WTC11 (cell line): ENCODE measurements at regions not wholly inside any gene's neighbourhood (a gene's known extent, or its start where the extent isn't known, plus 50 kb on each side); places are given as distances from the start of the nearest gene placed in this dataset.

Experiments used
- ATAC-seq: fragments of 200-7000 bp; cut with Tn5 transposase; 2 replicates; pipeline ENCODE4 v1.10.0; 2021; ENCODE audit warnings: mild to moderate bottlenecking, moderate library complexity
- CTCF ChIA-PET: fragments of 300-600 bp; sonication (Branson Sonifier 250); formaldehyde crosslinking; loops from one replicate; lab custom pipeline; 2021; ENCODE audit warnings: antibody characterized with exemption; lab: Charles Lee
- POLR2A ChIA-PET: fragments of 350-600 bp; sonication (Branson Sonifier 250); formaldehyde crosslinking; loops from one replicate; lab custom pipeline; 2021; ENCODE audit warnings: antibody characterized with exemption; lab: Charles Lee
- DNase-seq: peaks from one replicate; pipeline ENCODE4 v3.0.0; 2021; ENCODE audit warnings: low spot score
- H3K27ac Mint-ChIP-seq: 2 replicates; pipeline ENCODE4 v1.8.0; 2021; ENCODE audit warnings: mixed read lengths
- H3K27me3 Mint-ChIP-seq: 2 replicates; pipeline ENCODE4 v1.8.0; 2021; ENCODE audit warnings: low read depth, mild to moderate bottlenecking, moderate library complexity, mixed read lengths
- H3K36me3 Mint-ChIP-seq: 2 replicates; pipeline ENCODE4 v1.8.0; 2021; ENCODE audit warnings: mixed read lengths
- H3K4me1 Mint-ChIP-seq: 2 replicates; pipeline ENCODE4 v1.8.0; 2022; ENCODE audit warnings: mixed read lengths
- H3K4me3 Mint-ChIP-seq: 2 replicates; pipeline ENCODE4 v1.8.0; 2021; ENCODE audit warnings: mild to moderate bottlenecking, moderate library complexity, mixed read lengths
- H3K9me3 Mint-ChIP-seq: 2 replicates; pipeline ENCODE4 v1.8.0; 2021; ENCODE audit warnings: mixed read lengths
- AR ChIP-seq: fragments of 250-450 bp; sonication (Bioruptor Pico); IDR thresholded peaks from 2 replicates; pipeline ENCODE4 v1.9.0; 2021; ENCODE audit warnings: mild to moderate bottlenecking
- ATF6 ChIP-seq: sonication (generic); formaldehyde crosslinking; IDR thresholded peaks from 2 replicates; pipeline ENCODE4 v1.8.1; 2023; ENCODE audit warnings: mild to moderate bottlenecking, missing genetic modification reagents
- GRHL2 ChIP-seq: fragments of 250-450 bp; sonication (Bioruptor Pico); IDR thresholded peaks from 2 replicates; pipeline ENCODE4 v1.8.0; 2022; ENCODE audit warnings: mild to moderate bottlenecking, moderate library complexity; ENCODE audit not compliant: insufficient replicate concordance, severe bottlenecking
- IRF2 ChIP-seq: sonication (generic); formaldehyde crosslinking; IDR thresholded peaks from 2 replicates; pipeline ENCODE4 v1.8.0; 2022; ENCODE audit warnings: low read depth, missing genetic modification reagents, borderline replicate concordance
- JUN ChIP-seq: sonication (generic); formaldehyde crosslinking; IDR thresholded peaks from 2 replicates; pipeline ENCODE4 v1.8.0; 2023; ENCODE audit warnings: mild to moderate bottlenecking, missing genetic modification reagents
- MAX ChIP-seq: sonication (generic); formaldehyde crosslinking; IDR thresholded peaks from 2 replicates; pipeline ENCODE4 v1.8.0; 2022; ENCODE audit warnings: mild to moderate bottlenecking, missing genetic modification reagents
- OVOL2 ChIP-seq: fragments of 250-450 bp; sonication (Bioruptor Pico); IDR thresholded peaks from 2 replicates; pipeline ENCODE4 v1.9.0; 2021; ENCODE audit warnings: mild to moderate bottlenecking, borderline replicate concordance
- RELA ChIP-seq: sonication (generic); formaldehyde crosslinking; IDR thresholded peaks from 2 replicates; pipeline ENCODE4 v1.8.1; 2022; ENCODE audit warnings: missing genetic modification reagents, mild to moderate bottlenecking, borderline replicate concordance
- RORB ChIP-seq: fragments of 250-450 bp; sonication (Bioruptor Pico); IDR thresholded peaks from 2 replicates; pipeline ENCODE4 v1.9.0; 2021; ENCODE audit warnings: mild to moderate bottlenecking
- SMAD3 ChIP-seq: sonication (generic); formaldehyde crosslinking; IDR thresholded peaks from 2 replicates; pipeline ENCODE4 v1.8.0; 2022; ENCODE audit warnings: missing genetic modification reagents, mild to moderate bottlenecking, borderline replicate concordance
- SMAD4 ChIP-seq: sonication (generic); formaldehyde crosslinking; IDR thresholded peaks from 2 replicates; pipeline ENCODE4 v1.8.0; 2022; ENCODE audit warnings: mild to moderate bottlenecking, missing genetic modification reagents
- SP1 ChIP-seq: sonication (generic); formaldehyde crosslinking; conservative IDR thresholded peaks from 2 replicates; pipeline ENCODE4 v1.8.1; 2022; ENCODE audit warnings: missing genetic modification reagents
- STAT6 ChIP-seq: sonication (generic); formaldehyde crosslinking; conservative IDR thresholded peaks from 2 replicates; pipeline ENCODE4 v1.8.1; 2023; ENCODE audit warnings: mild to moderate bottlenecking, low read depth, missing genetic modification reagents, moderate library complexity
- TEAD4 ChIP-seq: sonication (generic); formaldehyde crosslinking; IDR thresholded peaks from 2 replicates; pipeline ENCODE4 v1.8.0; 2022; ENCODE audit warnings: mild to moderate bottlenecking, missing genetic modification reagents
- ZNF121 ChIP-seq: sonication (generic); formaldehyde crosslinking; IDR thresholded peaks from 2 replicates; pipeline ENCODE4 v1.8.0; 2023; ENCODE audit warnings: missing genetic modification reagents
- ZNF219 ChIP-seq: sonication (generic); formaldehyde crosslinking; IDR thresholded peaks from 2 replicates; pipeline ENCODE4 v1.8.0; 2023; ENCODE audit warnings: missing genetic modification reagents, mild to moderate bottlenecking, borderline replicate concordance
- ZNF423 ChIP-seq: fragments of 250-450 bp; sonication (Bioruptor Pico); IDR thresholded peaks from 2 replicates; pipeline ENCODE4 v2.1.2; 2022; ENCODE audit warnings: mild to moderate bottlenecking, moderate library complexity
- TF ChIP-seq, protein P1 (sequence below): sonication (generic); formaldehyde crosslinking; IDR thresholded peaks from 2 replicates; pipeline ENCODE4 v1.8.0; 2023; ENCODE audit warnings: missing genetic modification reagents
- TF ChIP-seq, protein P2 (sequence below): fragments of 250-450 bp; sonication (Bioruptor Pico); IDR thresholded peaks from 2 replicates; pipeline ENCODE4 v1.9.0; 2021; ENCODE audit warnings: mild to moderate bottlenecking, borderline replicate concordance

GRCh38 chr1:18020021-18020817 lies 87.4 kb upstream of the IGSF21 start:
- TF ChIP-seq IRF2 (CRISPR knock-in tag) (no peak), ZNF121 (no peak), MAX (CRISPR knock-in tag) (no peak), JUN (CRISPR knock-in tag) (no peak), ZNF219 (no peak), SP1 (CRISPR knock-in tag) (no peak), ZNF423 (CRISPR knock-in tag) (no peak)
- TF ChIP-seq, all 79 proteins: peak for 0
- Mint-ChIP-seq H3K27ac (no peak overlapping the region), H3K36me3 (no peaks in the 10 kb centered on the region), H3K4me3 (no peak overlapping the region), H3K4me1 (no peaks in the 10 kb centered on the region), H3K27me3 (peaks cover 52% of the 10 kb centered on the region), H3K9me3 (no peaks in the 10 kb centered on the region)
- ATAC-seq (no peak), DNase-seq (no peak)
- POLR2A ChIA-PET, result no interaction called here
- CTCF ChIA-PET, result interaction anchor here (0.8 to 1.2 kb wide), 2 partner anchors 44 to 80 kb away, joined by 3 read pairs; no protein-coding TSS in a partner anchor

DNA sequence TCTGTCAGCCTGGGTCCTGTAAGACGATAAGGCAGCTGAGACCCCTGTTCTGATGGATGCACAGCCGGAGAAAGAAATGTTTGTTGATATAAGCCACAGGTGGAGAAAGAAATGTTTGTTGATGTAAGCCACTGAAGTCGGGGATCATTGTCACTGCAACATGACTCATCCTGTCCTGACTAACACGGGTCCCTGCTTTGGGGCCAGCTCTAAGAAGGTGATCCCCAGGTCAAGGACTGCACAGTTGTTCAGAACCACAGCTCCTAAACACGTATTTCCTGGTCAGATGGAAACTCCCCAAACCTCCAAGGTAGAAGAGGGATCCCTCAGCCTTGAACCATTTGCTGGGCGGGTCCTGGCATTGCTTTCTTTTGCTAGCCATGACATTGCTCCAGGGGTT lies 86.4 kb upstream of the IGSF21 start:
- Mint-ChIP-seq H3K9me3 (no peaks in the 10 kb centered on the region), H3K27me3 (peaks cover 48% of the 10 kb centered on the region), H3K36me3 (no peaks in the 10 kb centered on the region), H3K4me3 (no peak overlapping the region), H3K27ac (no peak overlapping the region), H3K4me1 (no peaks in the 10 kb centered on the region)
- CTCF ChIA-PET, result interaction anchor here (0.6 to 1.2 kb wide), 3 partner anchors 79 to 326 kb away, joined by 3 read pairs; no protein-coding TSS in a partner anchor
- ATAC-seq (no peak), DNase-seq (no peak)
- TF ChIP-seq SMAD3 (no peak), IRF2 (CRISPR knock-in tag) (no peak), GRHL2 (no peak), ATF6 (no peak), AR (CRISPR knock-in tag) (no peak), MAX (CRISPR knock-in tag) (no peak), RELA (no peak), ZNF219 (no peak), STAT6 (CRISPR knock-in tag) (no peak), OVOL2 (CRISPR knock-in tag) (no peak), TEAD4 (CRISPR knock-in tag) (no peak), ZNF423 (CRISPR knock-in tag) (no peak), SMAD4 (CRISPR knock-in tag) (no peak), RORB (CRISPR knock-in tag) (no peak)
- TF ChIP-seq, protein P1, sequence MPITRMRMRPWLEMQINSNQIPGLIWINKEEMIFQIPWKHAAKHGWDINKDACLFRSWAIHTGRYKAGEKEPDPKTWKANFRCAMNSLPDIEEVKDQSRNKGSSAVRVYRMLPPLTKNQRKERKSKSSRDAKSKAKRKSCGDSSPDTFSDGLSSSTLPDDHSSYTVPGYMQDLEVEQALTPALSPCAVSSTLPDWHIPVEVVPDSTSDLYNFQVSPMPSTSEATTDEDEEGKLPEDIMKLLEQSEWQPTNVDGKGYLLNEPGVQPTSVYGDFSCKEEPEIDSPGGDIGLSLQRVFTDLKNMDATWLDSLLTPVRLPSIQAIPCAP (CRISPR knock-in tag), result no peak
- TF ChIP-seq, protein P2, sequence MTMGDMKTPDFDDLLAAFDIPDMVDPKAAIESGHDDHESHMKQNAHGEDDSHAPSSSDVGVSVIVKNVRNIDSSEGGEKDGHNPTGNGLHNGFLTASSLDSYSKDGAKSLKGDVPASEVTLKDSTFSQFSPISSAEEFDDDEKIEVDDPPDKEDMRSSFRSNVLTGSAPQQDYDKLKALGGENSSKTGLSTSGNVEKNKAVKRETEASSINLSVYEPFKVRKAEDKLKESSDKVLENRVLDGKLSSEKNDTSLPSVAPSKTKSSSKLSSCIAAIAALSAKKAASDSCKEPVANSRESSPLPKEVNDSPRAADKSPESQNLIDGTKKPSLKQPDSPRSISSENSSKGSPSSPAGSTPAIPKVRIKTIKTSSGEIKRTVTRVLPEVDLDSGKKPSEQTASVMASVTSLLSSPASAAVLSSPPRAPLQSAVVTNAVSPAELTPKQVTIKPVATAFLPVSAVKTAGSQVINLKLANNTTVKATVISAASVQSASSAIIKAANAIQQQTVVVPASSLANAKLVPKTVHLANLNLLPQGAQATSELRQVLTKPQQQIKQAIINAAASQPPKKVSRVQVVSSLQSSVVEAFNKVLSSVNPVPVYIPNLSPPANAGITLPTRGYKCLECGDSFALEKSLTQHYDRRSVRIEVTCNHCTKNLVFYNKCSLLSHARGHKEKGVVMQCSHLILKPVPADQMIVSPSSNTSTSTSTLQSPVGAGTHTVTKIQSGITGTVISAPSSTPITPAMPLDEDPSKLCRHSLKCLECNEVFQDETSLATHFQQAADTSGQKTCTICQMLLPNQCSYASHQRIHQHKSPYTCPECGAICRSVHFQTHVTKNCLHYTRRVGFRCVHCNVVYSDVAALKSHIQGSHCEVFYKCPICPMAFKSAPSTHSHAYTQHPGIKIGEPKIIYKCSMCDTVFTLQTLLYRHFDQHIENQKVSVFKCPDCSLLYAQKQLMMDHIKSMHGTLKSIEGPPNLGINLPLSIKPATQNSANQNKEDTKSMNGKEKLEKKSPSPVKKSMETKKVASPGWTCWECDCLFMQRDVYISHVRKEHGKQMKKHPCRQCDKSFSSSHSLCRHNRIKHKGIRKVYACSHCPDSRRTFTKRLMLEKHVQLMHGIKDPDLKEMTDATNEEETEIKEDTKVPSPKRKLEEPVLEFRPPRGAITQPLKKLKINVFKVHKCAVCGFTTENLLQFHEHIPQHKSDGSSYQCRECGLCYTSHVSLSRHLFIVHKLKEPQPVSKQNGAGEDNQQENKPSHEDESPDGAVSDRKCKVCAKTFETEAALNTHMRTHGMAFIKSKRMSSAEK (CRISPR knock-in tag), result no peak
- POLR2A ChIA-PET, result interaction anchor here (0.6 kb wide), 1 partner anchor 729 kb away, joined by 3 read pairs; no protein-coding TSS in a partner anchor
